ENCODE measurements at regions not wholly inside any gene's neighbourhood (a gene's known extent, or its start where the extent isn't known, plus 50 kb on each side); places are given as distances from the start of the nearest gene placed in this dataset.

DNA sequence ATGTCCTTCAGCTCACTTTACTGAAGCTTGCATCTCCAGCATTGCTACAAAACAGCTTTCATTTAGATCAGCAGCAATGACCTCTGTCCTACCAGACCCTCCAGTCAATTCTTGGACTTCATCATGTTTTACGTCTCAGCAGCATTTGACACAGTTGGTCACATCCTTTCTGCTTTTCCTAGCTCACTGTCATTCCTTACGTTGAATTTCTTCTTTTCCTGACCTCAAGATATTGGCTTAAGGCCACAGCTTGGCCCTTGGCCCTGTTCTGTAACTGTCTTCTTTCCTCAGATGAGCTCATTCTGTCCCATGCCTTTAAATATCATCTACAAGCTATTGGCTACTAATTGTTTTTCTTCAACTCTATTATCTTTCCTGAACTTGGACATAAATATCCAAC lies 576.2 kb upstream of the KCNMB2 start:
- TF ChIP-seq SIN3A (IDR thresholded peaks at IDR 0.05; ENCODE audit: borderline replicate concordance, insufficient read depth, low read length) (no peak), POLR2AphosphoS5 (IDR thresholded peaks at IDR 0.05; ENCODE audit: low read depth, low read length) (no peak)
